ENCODE measurements at regions not wholly inside any gene's neighbourhood (a gene's known extent, or its start where the extent isn't known, plus 50 kb on each side); places are given as distances from the start of the nearest gene placed in this dataset.

- no peaks in the 10 kb centered on the region for H4K20me1 ChIP-seq (ENCODE audit: insufficient read depth, low read length)
- in situ Hi-C loops (cut with MboI; ENCODE audit: low sequenced_read_pairs) = no loop called here
- no peak overlapping the region for H2AK5ac ChIP-seq (ENCODE audit: low read depth, low read length)
- DNase-seq (no peak), ATAC-seq (ENCODE audit: low read depth) (no peak)
- no peaks in the 10 kb centered on the region for H3K9me3 ChIP-seq (ENCODE audit: control insufficient read depth, insufficient read depth, low read length)
- no peak overlapping the region for H3K18ac ChIP-seq (ENCODE audit: low read depth, low read length)
- BruUV-seq (replicated peaks) = no TSS peak
- no peak overlapping the region for H2BK20ac ChIP-seq (ENCODE audit: low read depth, low read length)
- H2AFZ ChIP-seq (replicated peaks; ENCODE audit: low read length, poor library complexity) = no peak overlapping the region
- no peaks in the 10 kb centered on the region for H3K4me1 ChIP-seq (ENCODE audit: control insufficient read depth, insufficient read depth, low read length)
- no CpG with 5 or more reads among the region's 1 CpG for WGBS, 2 experiments (ENCODE audit: extremely low coverage in 2 of 2, insufficient read length in 1 of 2)
- H3K4me2 ChIP-seq (ENCODE audit: low read depth, low read length) = no peak overlapping the region
- H3K27me3 ChIP-seq (ENCODE audit: control insufficient read depth, insufficient read depth, low read length) = no peaks in the 10 kb centered on the region; the same call in 1 of the 2 replicates
- H2BK120ac ChIP-seq (ENCODE audit: low read depth, low read length) = no peak overlapping the region
- no peak overlapping the region for H4K91ac ChIP-seq (ENCODE audit: insufficient read depth, low read depth, low read length)
- H2AK9ac ChIP-seq (replicated peaks; ENCODE audit: low read depth, low read length, poor library complexity) = no peak overlapping the region
- H4K5ac ChIP-seq (ENCODE audit: low read depth, low read length) = no peak overlapping the region
- no peak overlapping the region for H3K56ac ChIP-seq (ENCODE audit: extremely low read depth, insufficient read depth, low read length)
- intact Hi-C loops (cut with micrococcal nuclease) = loop anchor here (10.0 kb wide), 1 partner anchor 479 kb away; no protein-coding TSS in a partner anchor
- H2BK15ac ChIP-seq (ENCODE audit: low read depth, low read length) = no peak overlapping the region
- H3K4ac ChIP-seq (ENCODE audit: low read depth, low read length) = no peak overlapping the region
- TF ChIP-seq MXI1 (IDR thresholded peaks at IDR 0.05; ENCODE audit: borderline replicate concordance, low read depth, low read length) (no peak), BHLHE40 (IDR thresholded peaks at IDR 0.05; ENCODE audit: low read depth, low read length) (no peak), MAFK (IDR thresholded peaks at IDR 0.05; ENCODE audit: low read depth, low read length) (no peak), MAZ (IDR thresholded peaks at IDR 0.05; ENCODE audit: borderline replicate concordance, low read depth, low read length) (no peak), SMC3 (IDR thresholded peaks at IDR 0.05; ENCODE audit: low read depth, low read length) (no peak), CHD1 (IDR thresholded peaks at IDR 0.05; ENCODE audit: low read depth, low read length) (no peak), RCOR1 (IDR thresholded peaks at IDR 0.05; ENCODE audit: insufficient replicate concordance, low read length) (no peak), RFX5 (IDR thresholded peaks at IDR 0.05; ENCODE audit: low read depth, low read length) (no peak), FOS (IDR thresholded peaks at IDR 0.05; ENCODE audit: low read depth, low read length) (no peak), NFE2L2 (IDR thresholded peaks at IDR 0.05; ENCODE audit: low read depth, low read length) (no peak), POLR2A (IDR thresholded peaks at IDR 0.05; ENCODE audit: low read depth, low read length) (no peak), CEBPB (IDR thresholded peaks at IDR 0.05; ENCODE audit: low read depth, low read length) (no peak), RAD21 (IDR thresholded peaks at IDR 0.05; ENCODE audit: low read length) (no peak)
- TF ChIP-seq, protein P1, sequence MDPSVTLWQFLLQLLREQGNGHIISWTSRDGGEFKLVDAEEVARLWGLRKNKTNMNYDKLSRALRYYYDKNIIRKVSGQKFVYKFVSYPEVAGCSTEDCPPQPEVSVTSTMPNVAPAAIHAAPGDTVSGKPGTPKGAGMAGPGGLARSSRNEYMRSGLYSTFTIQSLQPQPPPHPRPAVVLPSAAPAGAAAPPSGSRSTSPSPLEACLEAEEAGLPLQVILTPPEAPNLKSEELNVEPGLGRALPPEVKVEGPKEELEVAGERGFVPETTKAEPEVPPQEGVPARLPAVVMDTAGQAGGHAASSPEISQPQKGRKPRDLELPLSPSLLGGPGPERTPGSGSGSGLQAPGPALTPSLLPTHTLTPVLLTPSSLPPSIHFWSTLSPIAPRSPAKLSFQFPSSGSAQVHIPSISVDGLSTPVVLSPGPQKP (IDR thresholded peaks at IDR 0.05; ENCODE audit: borderline replicate concordance, low read depth, low read length) = no peak
- TF ChIP-seq, protein P2, sequence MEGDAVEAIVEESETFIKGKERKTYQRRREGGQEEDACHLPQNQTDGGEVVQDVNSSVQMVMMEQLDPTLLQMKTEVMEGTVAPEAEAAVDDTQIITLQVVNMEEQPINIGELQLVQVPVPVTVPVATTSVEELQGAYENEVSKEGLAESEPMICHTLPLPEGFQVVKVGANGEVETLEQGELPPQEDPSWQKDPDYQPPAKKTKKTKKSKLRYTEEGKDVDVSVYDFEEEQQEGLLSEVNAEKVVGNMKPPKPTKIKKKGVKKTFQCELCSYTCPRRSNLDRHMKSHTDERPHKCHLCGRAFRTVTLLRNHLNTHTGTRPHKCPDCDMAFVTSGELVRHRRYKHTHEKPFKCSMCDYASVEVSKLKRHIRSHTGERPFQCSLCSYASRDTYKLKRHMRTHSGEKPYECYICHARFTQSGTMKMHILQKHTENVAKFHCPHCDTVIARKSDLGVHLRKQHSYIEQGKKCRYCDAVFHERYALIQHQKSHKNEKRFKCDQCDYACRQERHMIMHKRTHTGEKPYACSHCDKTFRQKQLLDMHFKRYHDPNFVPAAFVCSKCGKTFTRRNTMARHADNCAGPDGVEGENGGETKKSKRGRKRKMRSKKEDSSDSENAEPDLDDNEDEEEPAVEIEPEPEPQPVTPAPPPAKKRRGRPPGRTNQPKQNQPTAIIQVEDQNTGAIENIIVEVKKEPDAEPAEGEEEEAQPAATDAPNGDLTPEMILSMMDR (conservative IDR thresholded peaks at IDR 0.05; ENCODE audit: low read depth, low read length) = no peak
- TF ChIP-seq, protein P3, sequence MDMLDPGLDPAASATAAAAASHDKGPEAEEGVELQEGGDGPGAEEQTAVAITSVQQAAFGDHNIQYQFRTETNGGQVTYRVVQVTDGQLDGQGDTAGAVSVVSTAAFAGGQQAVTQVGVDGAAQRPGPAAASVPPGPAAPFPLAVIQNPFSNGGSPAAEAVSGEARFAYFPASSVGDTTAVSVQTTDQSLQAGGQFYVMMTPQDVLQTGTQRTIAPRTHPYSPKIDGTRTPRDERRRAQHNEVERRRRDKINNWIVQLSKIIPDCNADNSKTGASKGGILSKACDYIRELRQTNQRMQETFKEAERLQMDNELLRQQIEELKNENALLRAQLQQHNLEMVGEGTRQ (IDR thresholded peaks at IDR 0.05; ENCODE audit: low read depth, low read length) = no peak
- ChIA-PET POLR2A (ENCODE audit: unreplicated experiment) (no interaction called here), CTCF (no interaction called here)
- no peak overlapping the region for H3K27ac ChIP-seq (ENCODE audit: insufficient read depth, low read length)
- no peak overlapping the region for H4K8ac ChIP-seq (ENCODE audit: low read depth in 2 of 2, low read length in 2 of 2)
- H3K9me1 ChIP-seq (ENCODE audit: insufficient read depth, low read length) = no peaks in the 10 kb centered on the region; the same call in 1 of the 2 replicates
- no peak overlapping the region for H3K9ac ChIP-seq (ENCODE audit: low read depth, low read length)
- no peak overlapping the region for H3K14ac ChIP-seq (replicated peaks; ENCODE audit: low read depth, low read length)
- H3K4me3 ChIP-seq (ENCODE audit: insufficient read depth, low read depth, low read length) = no peak overlapping the region
- no peaks in the 10 kb centered on the region for H3K79me1 ChIP-seq (ENCODE audit: low read depth in 1 of 2, low read length in 2 of 2)
- H3K36me3 ChIP-seq (ENCODE audit: control insufficient read depth, insufficient read depth, low read length) = no peaks in the 10 kb centered on the region
- no peak overlapping the region for H3K23ac ChIP-seq (ENCODE audit: low read depth, low read length)
- dilution Hi-C loops (cut with HindIII; ENCODE audit: low sequenced_read_pairs, unreplicated experiment) = no loop called here
- no peak overlapping the region for H2BK5ac ChIP-seq (ENCODE audit: low read depth, low read length, poor library complexity, severe bottlenecking)
Observed at GRCh38 chr1:165116171-165116570, 240.3 kb downstream of the LMX1A start.

Measured in IMR-90 (cell line).